SK-N-SH treated with all-trans-retinoic acid at 6 μM for 48 hours (cell line): ENCODE measurements at regions not wholly inside any gene's neighbourhood (a gene's known extent, or its start where the extent isn't known, plus 50 kb on each side); places are given as distances from the start of the nearest gene placed in this dataset.
"Not testable (repeated sequence)": the region's sequence is repeated elsewhere in the genome, so short reads cannot be mapped to it uniquely, and the experiment has no call there.

Experiments used
- ATAC-seq: fragments of 200-7000 bp; cut with Tn5 transposase; 3 replicates; pipeline ENCODE4 v1.9.1; 2020; ENCODE audit warnings: mild to moderate bottlenecking, moderate library complexity
- ARNTL ChIP-seq: fragments of 450-650 bp; formaldehyde crosslinking; IDR thresholded peaks from 2 replicates; pipeline ENCODE4 v1.5.0; 2020; ENCODE audit warnings: low read depth, mild to moderate bottlenecking, moderate library complexity, borderline replicate concordance
- BACH2 ChIP-seq: fragments of 250-450 bp; sonication (Bioruptor Pico); IDR thresholded peaks from 2 replicates; pipeline ENCODE4 v1.9.0; 2021; ENCODE audit warnings: mild to moderate bottlenecking, borderline replicate concordance
- CSDC2 ChIP-seq: fragments of 250-450 bp; sonication (Bioruptor Pico); IDR thresholded peaks from 2 replicates; pipeline ENCODE4 v1.5.0; 2020; ENCODE audit warnings: mild to moderate bottlenecking, moderate library complexity
- CSRNP3 ChIP-seq: fragments of 250-450 bp; sonication (Bioruptor Pico); IDR thresholded peaks from 2 replicates; pipeline ENCODE4 v1.5.1; 2021; ENCODE audit warnings: mild to moderate bottlenecking, moderate library complexity
- ESRRG ChIP-seq: fragments of 250-450 bp; sonication (Bioruptor Pico); IDR thresholded peaks from 2 replicates; pipeline ENCODE4 v1.6.1; 2021; ENCODE audit warnings: mild to moderate bottlenecking
- GLIS3 ChIP-seq: fragments of 250-450 bp; sonication (Bioruptor Pico); IDR thresholded peaks from 2 replicates; pipeline ENCODE4 v1.5.0; 2020; ENCODE audit warnings: mild to moderate bottlenecking, moderate library complexity
- ISL1 ChIP-seq: fragments of 250-450 bp; sonication (Bioruptor Pico); IDR thresholded peaks from 2 replicates; pipeline ENCODE4 v2.1.2; 2022; ENCODE audit warnings: mild to moderate bottlenecking, moderate library complexity
- OSR1 ChIP-seq: fragments of 250-450 bp; sonication (Bioruptor Pico); IDR thresholded peaks from 2 replicates; pipeline ENCODE4 v1.8.0; 2022; ENCODE audit warnings: moderate library complexity, mild to moderate bottlenecking, inconsistent platforms
- PATZ1 ChIP-seq: fragments of 250-450 bp; sonication (Bioruptor Pico); IDR thresholded peaks from 2 replicates; pipeline ENCODE4 v1.8.0; 2020; ENCODE audit warnings: mild to moderate bottlenecking, moderate library complexity, borderline replicate concordance
- PPARA ChIP-seq: fragments of 250-450 bp; sonication (Bioruptor Pico); IDR thresholded peaks from 2 replicates; pipeline ENCODE4 v1.5.0; 2020; ENCODE audit warnings: mild to moderate bottlenecking, borderline replicate concordance
- RARB ChIP-seq: fragments of 250-450 bp; sonication (Bioruptor Pico); IDR thresholded peaks from 2 replicates; pipeline ENCODE4 v1.8.0; 2021; ENCODE audit warnings: mild to moderate bottlenecking, moderate library complexity
- SNAI2 ChIP-seq: fragments of 250-450 bp; sonication (Bioruptor Pico); IDR thresholded peaks from 2 replicates; pipeline ENCODE4 v1.5.0; 2020; ENCODE audit warnings: mild to moderate bottlenecking, moderate library complexity
- TCF4 ChIP-seq: fragments of 250-450 bp; sonication (Bioruptor Pico); IDR thresholded peaks from 2 replicates; pipeline ENCODE4 v1.8.0; 2021; ENCODE audit warnings: mild to moderate bottlenecking, moderate library complexity, borderline replicate concordance
- TOX ChIP-seq: fragments of 250-450 bp; sonication (Bioruptor Pico); IDR thresholded peaks from 2 replicates; pipeline ENCODE4 v1.8.0; 2021; ENCODE audit warnings: mild to moderate bottlenecking, moderate library complexity, borderline replicate concordance
- ZC3H10 ChIP-seq: fragments of 250-450 bp; sonication (Bioruptor Pico); IDR thresholded peaks from 2 replicates; pipeline ENCODE4 v1.5.1; 2021; ENCODE audit warnings: mild to moderate bottlenecking, moderate library complexity
- ZFP3 ChIP-seq: fragments of 250-450 bp; sonication (Bioruptor Pico); IDR thresholded peaks from 2 replicates; pipeline ENCODE4 v1.5.0; 2020; ENCODE audit warnings: mild to moderate bottlenecking, moderate library complexity
- ZFP30 ChIP-seq: fragments of 450-650 bp; formaldehyde crosslinking; IDR thresholded peaks from 2 replicates; pipeline ENCODE4 v1.5.0; 2022; ENCODE audit warnings: mild to moderate bottlenecking, moderate library complexity
- ZNF565 ChIP-seq: fragments of 450-650 bp; formaldehyde crosslinking; conservative IDR thresholded peaks from 2 replicates; pipeline ENCODE4 v1.5.0; 2020; ENCODE audit warnings: low read depth, mild to moderate bottlenecking, moderate library complexity
- ZNF70 ChIP-seq: fragments of 450-650 bp; formaldehyde crosslinking; IDR thresholded peaks from 2 replicates; pipeline ENCODE4 v1.5.0; 2020; ENCODE audit warnings: mild to moderate bottlenecking, moderate library complexity
- ZNF8 ChIP-seq: fragments of 450-650 bp; formaldehyde crosslinking; IDR thresholded peaks from 2 replicates; pipeline ENCODE4 v1.5.0; 2020; ENCODE audit warnings: mild to moderate bottlenecking, moderate library complexity
- TF ChIP-seq, protein P1 (sequence below): fragments of 250-450 bp; sonication (Bioruptor Pico); IDR thresholded peaks from 2 replicates; pipeline ENCODE4 v1.5.1; 2020; ENCODE audit warnings: low read depth, mild to moderate bottlenecking, moderate library complexity
- TF ChIP-seq, protein P2 (sequence below): fragments of 250-450 bp; sonication (Bioruptor Pico); IDR thresholded peaks from 2 replicates; pipeline ENCODE4 v1.8.0; 2021; ENCODE audit warnings: low read depth, mild to moderate bottlenecking, moderate library complexity, borderline replicate concordance

GRCh38 chr9:82131072-82131471 lies 142.5 kb downstream of the SPATA31D1 start:
- no peak for TF ChIP-seq ZC3H10 (CRISPR knock-in tag)
- TF ChIP-seq, protein P1, sequence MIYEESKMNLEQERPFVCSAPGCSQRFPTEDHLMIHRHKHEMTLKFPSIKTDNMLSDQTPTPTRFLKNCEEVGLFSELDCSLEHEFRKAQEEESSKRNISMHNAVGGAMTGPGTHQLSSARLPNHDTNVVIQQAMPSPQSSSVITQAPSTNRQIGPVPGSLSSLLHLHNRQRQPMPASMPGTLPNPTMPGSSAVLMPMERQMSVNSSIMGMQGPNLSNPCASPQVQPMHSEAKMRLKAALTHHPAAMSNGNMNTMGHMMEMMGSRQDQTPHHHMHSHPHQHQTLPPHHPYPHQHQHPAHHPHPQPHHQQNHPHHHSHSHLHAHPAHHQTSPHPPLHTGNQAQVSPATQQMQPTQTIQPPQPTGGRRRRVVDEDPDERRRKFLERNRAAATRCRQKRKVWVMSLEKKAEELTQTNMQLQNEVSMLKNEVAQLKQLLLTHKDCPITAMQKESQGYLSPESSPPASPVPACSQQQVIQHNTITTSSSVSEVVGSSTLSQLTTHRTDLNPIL = no peak
- no peak for TF ChIP-seq ZFP3 (CRISPR knock-in tag)
- no peak for TF ChIP-seq PPARA
- no peak for TF ChIP-seq ZNF8 (CRISPR knock-in tag)
- TF ChIP-seq, protein P2, sequence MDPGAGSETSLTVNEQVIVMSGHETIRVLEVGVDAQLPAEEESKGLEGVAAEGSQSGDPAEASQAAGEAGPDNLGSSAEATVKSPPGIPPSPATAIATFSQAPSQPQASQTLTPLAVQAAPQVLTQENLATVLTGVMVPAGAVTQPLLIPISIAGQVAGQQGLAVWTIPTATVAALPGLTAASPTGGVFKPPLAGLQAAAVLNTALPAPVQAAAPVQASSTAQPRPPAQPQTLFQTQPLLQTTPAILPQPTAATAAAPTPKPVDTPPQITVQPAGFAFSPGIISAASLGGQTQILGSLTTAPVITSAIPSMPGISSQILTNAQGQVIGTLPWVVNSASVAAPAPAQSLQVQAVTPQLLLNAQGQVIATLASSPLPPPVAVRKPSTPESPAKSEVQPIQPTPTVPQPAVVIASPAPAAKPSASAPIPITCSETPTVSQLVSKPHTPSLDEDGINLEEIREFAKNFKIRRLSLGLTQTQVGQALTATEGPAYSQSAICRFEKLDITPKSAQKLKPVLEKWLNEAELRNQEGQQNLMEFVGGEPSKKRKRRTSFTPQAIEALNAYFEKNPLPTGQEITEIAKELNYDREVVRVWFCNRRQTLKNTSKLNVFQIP = no peak
- no peak for TF ChIP-seq CSDC2 (CRISPR knock-in tag)
- no peak for TF ChIP-seq RARB (CRISPR knock-in tag)
- no peak for TF ChIP-seq ZNF565 (CRISPR knock-in tag)
- no peak for TF ChIP-seq OSR1
- TF ChIP-seq PATZ1 (CRISPR knock-in tag) = no peak
- no peak for TF ChIP-seq ZNF70
- TF ChIP-seq ARNTL = no peak
- TF ChIP-seq TOX (CRISPR knock-in tag) = no peak
- TF ChIP-seq CSRNP3 (CRISPR knock-in tag) = no peak
- TF ChIP-seq GLIS3 (CRISPR knock-in tag) = no peak
- no peak for TF ChIP-seq BACH2
- TF ChIP-seq TCF4 (CRISPR knock-in tag) = no peak
- ATAC-seq = no peak

DNA sequence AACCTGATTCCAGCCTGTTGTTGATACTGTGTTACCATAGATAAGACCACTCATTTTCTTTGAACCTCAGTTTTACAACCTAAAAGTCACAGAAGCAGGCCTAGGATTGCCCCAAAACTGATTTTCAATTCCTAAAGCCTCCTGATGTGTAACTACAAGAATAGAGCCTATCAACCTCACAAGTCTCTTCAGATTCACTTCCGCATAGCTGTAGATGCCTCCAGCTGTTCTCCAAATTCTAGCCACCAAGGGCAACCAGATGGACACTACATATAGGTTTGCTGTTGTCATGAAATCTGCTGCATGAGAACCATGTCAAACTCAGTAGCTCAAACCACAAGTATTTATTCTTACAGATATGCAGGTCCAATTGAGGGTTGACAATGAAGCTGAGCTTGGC lies 143.5 kb downstream of the SPATA31D1 start:
- no peak for ATAC-seq
- TF ChIP-seq, protein P2 = no peak
- TF ChIP-seq CSDC2 (CRISPR knock-in tag) (no peak), PPARA (no peak), TCF4 (CRISPR knock-in tag) (no peak), ZC3H10 (CRISPR knock-in tag) (no peak)
- TF ChIP-seq, all 23 proteins: peak for 0

DNA sequence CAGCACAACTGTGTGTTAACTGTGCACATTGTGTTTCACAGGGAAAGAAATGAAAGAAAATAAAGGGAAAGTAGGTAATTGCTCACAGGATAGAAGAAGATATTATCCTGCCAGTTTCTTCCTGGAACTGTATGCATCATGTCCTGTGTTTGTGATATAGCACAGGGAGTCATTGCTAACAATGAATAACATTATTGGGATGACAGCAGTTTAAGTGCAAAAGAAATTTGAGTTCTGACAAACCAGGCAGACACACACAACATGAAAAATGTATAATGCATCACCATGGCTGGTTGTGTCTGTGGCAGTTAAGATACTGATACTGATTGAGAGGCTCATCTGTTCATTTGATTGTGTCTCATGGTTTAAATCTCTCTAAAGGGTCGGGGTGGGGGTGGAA lies 145.4 kb downstream of the SPATA31D1 start:
- ATAC-seq = peak; percentile 73
- TF ChIP-seq ZNF565 (CRISPR knock-in tag) (no peak), ZC3H10 (CRISPR knock-in tag) (0 out of 2 replicates have a peak, but pooled peaks have one; percentile 48), TOX (CRISPR knock-in tag) (peak; percentile 37; the same call in 1 of the 2 replicates), PPARA (no peak), OSR1 (no peak), ISL1 (peak; percentile 63)
- TF ChIP-seq, all 23 proteins: peak for 3

DNA sequence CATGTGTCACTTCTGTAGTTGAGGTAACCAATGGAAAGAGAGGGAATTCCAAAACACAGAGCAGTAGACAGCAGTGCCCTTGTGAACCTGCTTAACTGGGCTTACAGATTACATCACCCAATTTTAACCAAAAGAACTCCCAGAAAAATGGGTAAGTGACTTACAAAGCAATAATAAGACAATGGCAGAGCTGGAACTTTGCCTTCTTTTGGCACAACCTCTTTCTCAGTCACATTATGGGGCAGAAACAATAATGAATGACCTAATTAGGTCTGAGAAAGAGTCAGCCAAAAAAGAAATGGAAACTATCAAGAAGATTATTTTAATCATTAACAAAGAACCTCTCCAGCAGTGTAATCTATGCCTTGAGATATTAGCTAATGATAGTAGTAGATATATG lies 146.5 kb downstream of the SPATA31D1 start:
- no peak for ATAC-seq
- TF ChIP-seq ESRRG (no peak), RARB (CRISPR knock-in tag) (no peak), ZC3H10 (CRISPR knock-in tag) (no peak), GLIS3 (CRISPR knock-in tag) (no peak), ZFP3 (CRISPR knock-in tag) (no peak), ISL1 (no peak), TCF4 (CRISPR knock-in tag) (no peak), SNAI2 (CRISPR knock-in tag) (no peak), ZNF8 (CRISPR knock-in tag) (no peak), ARNTL (no peak), ZFP30 (CRISPR knock-in tag) (no peak), TOX (CRISPR knock-in tag) (no peak), PATZ1 (CRISPR knock-in tag) (no peak), ZNF70 (no peak)
- TF ChIP-seq, protein P2 = no peak

DNA sequence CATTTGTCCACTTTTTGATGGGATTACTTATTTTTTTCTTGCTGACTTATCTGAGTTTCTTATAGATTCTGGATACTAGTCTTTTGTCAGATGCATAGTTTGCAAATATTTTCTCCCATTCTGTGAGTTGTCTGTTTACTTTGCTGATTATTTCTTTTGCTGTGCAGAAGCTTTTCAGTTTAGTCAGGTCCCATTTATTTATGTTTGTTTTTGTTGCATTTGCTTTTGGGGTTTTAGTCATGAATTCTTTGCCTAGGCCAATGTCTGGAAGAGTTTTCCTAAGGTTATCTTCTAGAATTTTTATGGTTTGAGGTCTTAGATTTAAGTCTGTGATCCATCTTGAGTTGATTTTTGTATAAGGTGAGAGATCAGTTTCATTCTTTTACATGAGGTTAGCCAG lies 149.5 kb downstream of the SPATA31D1 start:
- ATAC-seq = not testable (repeated sequence)
